ENCODE measurements at regions not wholly inside any gene's neighbourhood (a gene's known extent, or its start where the extent isn't known, plus 50 kb on each side); places are given as distances from the start of the nearest gene placed in this dataset.

GRCh38 chr3:1693145-1693544, 405.5 kb upstream of the CNTN4 start:
- TF ChIP-seq CTCF (IDR thresholded peaks at IDR 0.05), result no peak
- Histone ChIP-seq H3K27me3 (replicated peaks; ENCODE audit: insufficient read depth) (no peaks in the 10 kb centered on the region), H3K4me3 (no peak overlapping the region), H3K4me1 (ENCODE audit: control insufficient read depth in 1 of 2, low read depth in 2 of 2) (peaks cover 0 to 14% of the 10 kb centered on the region in 2 donors), H3K9me3 (no peaks in the 10 kb centered on the region), H3K36me3 (no peaks in the 10 kb centered on the region), H3K27ac (no peak overlapping the region)
- ATAC-seq (ENCODE audit: insufficient number of reproducible peaks, low FRiP score, low read depth) (no peak), DNase-seq (ENCODE audit: low spot score) (no peak)

- Histone ChIP-seq H3K27ac (no peak overlapping the region), H3K27me3 (replicated peaks; ENCODE audit: insufficient read depth) (no peaks in the 10 kb centered on the region), H3K4me3 (no peak overlapping the region), H3K36me3 (no peaks in the 10 kb centered on the region), H3K4me1 (ENCODE audit: control insufficient read depth in 1 of 2, low read depth in 2 of 2) (peaks cover 0 to 14% of the 10 kb centered on the region in 2 donors), H3K9me3 (no peaks in the 10 kb centered on the region)
- ATAC-seq (ENCODE audit: insufficient number of reproducible peaks, low FRiP score, low read depth), result no peak
- DNase-seq (ENCODE audit: low spot score), result no peak
- no peak for TF ChIP-seq CTCF (IDR thresholded peaks at IDR 0.05)
Observed at GRCh38 chr3:1696669-1697275, 401.9 kb upstream of the CNTN4 start.

- H3K4me3 ChIP-seq, result no peak overlapping the region
- H3K4me1 ChIP-seq (ENCODE audit: control insufficient read depth in 1 of 2, low read depth in 2 of 2), result peaks cover 0 to 14% of the 10 kb centered on the region in 2 donors
- TF ChIP-seq CTCF (IDR thresholded peaks at IDR 0.05), result no peak
- no peaks in the 10 kb centered on the region for H3K9me3 ChIP-seq
- DNase-seq (ENCODE audit: low spot score), result no peak
- H3K27me3 ChIP-seq (replicated peaks; ENCODE audit: insufficient read depth), result no peaks in the 10 kb centered on the region
- no peaks in the 10 kb centered on the region for H3K36me3 ChIP-seq
- no peak overlapping the region for H3K27ac ChIP-seq
- no peak for ATAC-seq (ENCODE audit: insufficient number of reproducible peaks, low FRiP score, low read depth)
Observed at GRCh38 chr3:1699361-1699920, 399.2 kb upstream of the CNTN4 start.

- DNase-seq (ENCODE audit: low spot score) (no peak), ATAC-seq (ENCODE audit: insufficient number of reproducible peaks, low FRiP score, low read depth) (no peak)
- Histone ChIP-seq H3K4me1 (ENCODE audit: control insufficient read depth in 1 of 2, low read depth in 2 of 2) (peaks cover 0 to 8% of the 10 kb centered on the region in 2 donors), H3K9me3 (peaks cover under 1% of the 10 kb centered on the region), H3K4me3 (no peak overlapping the region), H3K27me3 (replicated peaks; ENCODE audit: insufficient read depth) (no peaks in the 10 kb centered on the region), H3K27ac (no peak overlapping the region), H3K36me3 (no peaks in the 10 kb centered on the region)
- TF ChIP-seq CTCF (IDR thresholded peaks at IDR 0.05), result no peak
Observed at GRCh38 chr3:1700650-1701049, 398.0 kb upstream of the CNTN4 start.

- no peak for TF ChIP-seq CTCF (IDR thresholded peaks at IDR 0.05)
- Histone ChIP-seq H3K27ac (no peak overlapping the region), H3K27me3 (replicated peaks; ENCODE audit: insufficient read depth) (no peaks in the 10 kb centered on the region), H3K36me3 (no peaks in the 10 kb centered on the region), H3K9me3 (peaks cover 5% of the 10 kb centered on the region), H3K4me1 (ENCODE audit: control insufficient read depth in 1 of 2, low read depth in 2 of 2) (no peaks in the 10 kb centered on the region), H3K4me3 (no peak overlapping the region)
- ATAC-seq (ENCODE audit: insufficient number of reproducible peaks, low FRiP score, low read depth) (no peak), DNase-seq (ENCODE audit: low spot score) (no peak)
Observed at GRCh38 chr3:1703169-1703568, 395.5 kb upstream of the CNTN4 start.

Measured in thoracic aorta (tissue), 2 donors.